Type B pancreatic cell (in vitro differentiated cells): ENCODE measurements at regions not wholly inside any gene's neighbourhood (a gene's known extent, or its start where the extent isn't known, plus 50 kb on each side); places are given as distances from the start of the nearest gene placed in this dataset.

Experiments
- DNase-seq: peaks from one replicate; pipeline ENCODE4 v3.0.0; 2021; ENCODE audit warnings: mixed read lengths; ENCODE audit not compliant: unreplicated experiment; ENCODE audit errors: extremely low spot score
- H3K27ac Mint-ChIP-seq: 2 replicates; pipeline ENCODE4 v1.8.0; 2021; ENCODE audit warnings: mild to moderate bottlenecking, mixed read lengths
- H3K27me3 Mint-ChIP-seq: 2 replicates; pipeline ENCODE4 v1.8.0; 2021; ENCODE audit warnings: mixed read lengths
- H3K36me3 Mint-ChIP-seq: 2 replicates; pipeline ENCODE4 v1.8.0; 2021; ENCODE audit warnings: mixed read lengths
- H3K4me1 Mint-ChIP-seq: one replicate; pipeline ENCODE4 v1.8.0; 2021; ENCODE audit warnings: mixed read lengths; ENCODE audit not compliant: unreplicated experiment
- H3K4me3 Mint-ChIP-seq: 2 replicates; pipeline ENCODE4 v1.8.0; 2021; ENCODE audit warnings: mild to moderate bottlenecking, mixed read lengths
- H3K9me3 Mint-ChIP-seq: 2 replicates; pipeline ENCODE4 v1.8.0; 2021; ENCODE audit warnings: mixed read lengths
- CTCF ChIP-seq: fragments of 200-600 bp; sonication (generic); conservative IDR thresholded peaks from 2 replicates; pipeline ENCODE4 v1.5.0; 2021; ENCODE audit warnings: antibody characterized with exemption, mild to moderate bottlenecking

GRCh38 chr10:120667276-120667675 lies 183.9 kb upstream of the WDR11 start:
- TF ChIP-seq CTCF, result no peak

GRCh38 chr10:120671491-120671890 lies 179.7 kb upstream of the WDR11 start:
- H3K27ac Mint-ChIP-seq, result no peak overlapping the region
- H3K4me3 Mint-ChIP-seq, result no peak overlapping the region
- H3K9me3 Mint-ChIP-seq, result peaks cover 5% of the 10 kb centered on the region
- H3K4me1 Mint-ChIP-seq, result no peaks in the 10 kb centered on the region
- H3K27me3 Mint-ChIP-seq, result peaks cover 19% of the 10 kb centered on the region
- H3K36me3 Mint-ChIP-seq, result no peaks in the 10 kb centered on the region
- no peak for TF ChIP-seq CTCF
- DNase-seq, result no peak

More at GRCh38 chr10:120667276-120667675, 183.9 kb upstream of the WDR11 start:
- H3K27me3 Mint-ChIP-seq, result peaks cover 15% of the 10 kb centered on the region
- DNase-seq, result no peak
- no peak overlapping the region for H3K27ac Mint-ChIP-seq
- no peaks in the 10 kb centered on the region for H3K36me3 Mint-ChIP-seq
- H3K4me1 Mint-ChIP-seq, result no peaks in the 10 kb centered on the region
- H3K9me3 Mint-ChIP-seq, result no peaks in the 10 kb centered on the region
- no peak overlapping the region for H3K4me3 Mint-ChIP-seq

GRCh38 chr10:120683454-120683853 lies 167.7 kb upstream of the WDR11 start:
- no peak for DNase-seq
- Mint-ChIP-seq H3K27me3 (peaks cover 9% of the 10 kb centered on the region), H3K9me3 (no peaks in the 10 kb centered on the region)

GRCh38 chr10:120684226-120684625 lies 166.9 kb upstream of the WDR11 start:
- TF ChIP-seq CTCF, result no peak
- H3K9me3 Mint-ChIP-seq, result no peaks in the 10 kb centered on the region
- no peak for DNase-seq
- H3K4me1 Mint-ChIP-seq, result no peaks in the 10 kb centered on the region
- no peak overlapping the region for H3K27ac Mint-ChIP-seq
- peaks cover 9% of the 10 kb centered on the region for H3K27me3 Mint-ChIP-seq
- H3K36me3 Mint-ChIP-seq, result no peaks in the 10 kb centered on the region
- H3K4me3 Mint-ChIP-seq, result no peak overlapping the region

More at GRCh38 chr10:120683454-120683853, 167.7 kb upstream of the WDR11 start:
- Mint-ChIP-seq H3K36me3 (no peaks in the 10 kb centered on the region), H3K4me1 (no peaks in the 10 kb centered on the region), H3K4me3 (no peak overlapping the region), H3K27ac (no peak overlapping the region)
- no peak for TF ChIP-seq CTCF

- no peak for DNase-seq
- H3K9me3 Mint-ChIP-seq, result no peaks in the 10 kb centered on the region
- no peak overlapping the region for H3K27ac Mint-ChIP-seq
- TF ChIP-seq CTCF, result no peak
- H3K36me3 Mint-ChIP-seq, result no peaks in the 10 kb centered on the region
- H3K4me3 Mint-ChIP-seq, result no peak overlapping the region
- no peaks in the 10 kb centered on the region for H3K4me1 Mint-ChIP-seq
- H3K27me3 Mint-ChIP-seq, result peaks cover 9% of the 10 kb centered on the region
Observed at GRCh38 chr10:120685136-120685535, 166.0 kb upstream of the WDR11 start.

GRCh38 chr10:120688928-120689327 lies 162.2 kb upstream of the WDR11 start:
- no peak for TF ChIP-seq CTCF
- peaks cover 3% of the 10 kb centered on the region for H3K9me3 Mint-ChIP-seq
- DNase-seq, result no peak

More at GRCh38 chr10:120688928-120689327, 162.2 kb upstream of the WDR11 start:
- Mint-ChIP-seq H3K4me1 (no peaks in the 10 kb centered on the region), H3K27me3 (peaks cover 9% of the 10 kb centered on the region), H3K27ac (no peak overlapping the region), H3K36me3 (no peaks in the 10 kb centered on the region), H3K4me3 (no peak overlapping the region)
